ENCODE measurements at regions not wholly inside any gene's neighbourhood (a gene's known extent, or its start where the extent isn't known, plus 50 kb on each side); places are given as distances from the start of the nearest gene placed in this dataset.

DNA sequence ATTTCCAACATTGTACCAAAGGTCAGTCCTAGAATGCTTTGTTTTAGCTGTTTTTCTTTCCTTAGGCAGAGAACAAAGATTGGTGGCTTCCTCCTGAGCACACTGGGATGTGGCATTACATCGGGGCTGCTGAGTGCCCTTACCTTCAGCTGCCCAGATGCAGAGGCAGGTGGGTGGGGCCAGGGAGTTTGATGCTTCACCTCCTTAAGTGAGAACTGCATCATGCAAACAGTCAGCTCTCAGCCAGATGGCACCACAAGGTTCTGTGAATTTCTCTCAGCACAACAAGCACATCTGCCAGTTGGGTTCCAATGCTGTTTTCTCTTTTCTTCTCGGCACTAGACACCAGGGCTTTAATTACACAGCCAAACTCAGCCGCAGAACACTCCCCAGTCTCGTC lies 87.4 kb upstream of the UBL3 start:
- TF ChIP-seq EZH2phosphoT487 (IDR thresholded peaks at IDR 0.05; ENCODE audit: unreplicated experiment), result no peak
- TF ChIP-seq, protein P1, sequence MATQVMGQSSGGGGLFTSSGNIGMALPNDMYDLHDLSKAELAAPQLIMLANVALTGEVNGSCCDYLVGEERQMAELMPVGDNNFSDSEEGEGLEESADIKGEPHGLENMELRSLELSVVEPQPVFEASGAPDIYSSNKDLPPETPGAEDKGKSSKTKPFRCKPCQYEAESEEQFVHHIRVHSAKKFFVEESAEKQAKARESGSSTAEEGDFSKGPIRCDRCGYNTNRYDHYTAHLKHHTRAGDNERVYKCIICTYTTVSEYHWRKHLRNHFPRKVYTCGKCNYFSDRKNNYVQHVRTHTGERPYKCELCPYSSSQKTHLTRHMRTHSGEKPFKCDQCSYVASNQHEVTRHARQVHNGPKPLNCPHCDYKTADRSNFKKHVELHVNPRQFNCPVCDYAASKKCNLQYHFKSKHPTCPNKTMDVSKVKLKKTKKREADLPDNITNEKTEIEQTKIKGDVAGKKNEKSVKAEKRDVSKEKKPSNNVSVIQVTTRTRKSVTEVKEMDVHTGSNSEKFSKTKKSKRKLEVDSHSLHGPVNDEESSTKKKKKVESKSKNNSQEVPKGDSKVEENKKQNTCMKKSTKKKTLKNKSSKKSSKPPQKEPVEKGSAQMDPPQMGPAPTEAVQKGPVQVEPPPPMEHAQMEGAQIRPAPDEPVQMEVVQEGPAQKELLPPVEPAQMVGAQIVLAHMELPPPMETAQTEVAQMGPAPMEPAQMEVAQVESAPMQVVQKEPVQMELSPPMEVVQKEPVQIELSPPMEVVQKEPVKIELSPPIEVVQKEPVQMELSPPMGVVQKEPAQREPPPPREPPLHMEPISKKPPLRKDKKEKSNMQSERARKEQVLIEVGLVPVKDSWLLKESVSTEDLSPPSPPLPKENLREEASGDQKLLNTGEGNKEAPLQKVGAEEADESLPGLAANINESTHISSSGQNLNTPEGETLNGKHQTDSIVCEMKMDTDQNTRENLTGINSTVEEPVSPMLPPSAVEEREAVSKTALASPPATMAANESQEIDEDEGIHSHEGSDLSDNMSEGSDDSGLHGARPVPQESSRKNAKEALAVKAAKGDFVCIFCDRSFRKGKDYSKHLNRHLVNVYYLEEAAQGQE (IDR thresholded peaks at IDR 0.05; ENCODE audit: unreplicated experiment), result no peak

All from GM23338 (cell line).